ENCODE measurements at regions not wholly inside any gene's neighbourhood (a gene's known extent, or its start where the extent isn't known, plus 50 kb on each side); places are given as distances from the start of the nearest gene placed in this dataset.
A peak's percentile ranks its signal among the peaks of the same experiment; 100 is the strongest.

- DNase-seq, result no peak
Observed at GRCh38 chr20:39333211-39333610, 371.1 kb downstream of the DHX35 start.

GRCh38 chr20:39328347-39328746, 366.2 kb downstream of the DHX35 start:
- DNase-seq, result no peak

GRCh38 chr20:39326050-39326449, 363.9 kb downstream of the DHX35 start:
- no peak for DNase-seq

- DNase-seq, result no peak
Observed at GRCh38 chr20:39318911-39319310, 356.8 kb downstream of the DHX35 start.

DNA sequence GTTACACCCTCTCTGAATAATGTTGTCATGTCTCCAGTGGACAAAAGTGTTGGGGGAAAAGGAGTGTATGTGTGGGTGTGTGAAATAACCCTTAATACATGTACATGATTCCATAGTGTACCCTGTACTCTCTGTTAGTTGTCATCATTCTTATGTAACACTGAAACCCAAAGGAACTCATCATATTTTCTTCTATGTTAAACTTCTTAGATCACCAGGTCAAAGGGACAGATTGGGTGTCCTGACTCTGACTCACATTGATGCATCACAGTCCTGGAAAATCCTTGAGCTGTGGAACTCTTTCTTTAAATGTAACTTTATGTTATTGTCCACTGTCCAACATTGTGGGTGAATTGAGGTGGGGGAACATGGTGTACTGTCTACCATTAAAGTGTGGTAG, 350.5 kb downstream of the DHX35 start:
- DNase-seq, result no peak

- no peak for DNase-seq
Observed at GRCh38 chr20:39311851-39312506, 349.8 kb downstream of the DHX35 start.

- no peak for DNase-seq
Observed at GRCh38 chr20:39310363-39310995, 348.3 kb downstream of the DHX35 start.

GRCh38 chr20:39309458-39309857, 347.3 kb downstream of the DHX35 start:
- no peak for DNase-seq

GRCh38 chr20:39302312-39302711, 340.2 kb downstream of the DHX35 start:
- DNase-seq, result no peak

DNA sequence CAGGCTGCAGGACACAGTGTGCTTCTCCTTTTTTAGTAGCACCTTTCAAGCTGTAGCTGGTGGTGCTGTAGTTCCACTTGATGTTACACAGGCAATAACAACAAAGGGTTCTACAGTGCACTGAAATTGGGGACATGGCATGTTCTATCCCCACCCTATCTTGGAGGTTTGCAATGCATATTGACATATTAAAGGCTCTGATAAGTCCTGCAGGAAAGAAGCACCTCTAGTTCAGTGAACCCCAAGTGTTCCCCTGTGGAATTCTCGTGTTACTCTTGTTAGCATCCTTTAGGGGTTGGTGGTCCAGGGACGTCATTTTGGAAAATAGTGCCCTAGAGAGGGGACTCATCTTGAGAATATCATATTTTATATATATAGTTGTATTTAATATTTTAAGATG, 337.6 kb downstream of the DHX35 start:
- DNase-seq, result no peak

DNA sequence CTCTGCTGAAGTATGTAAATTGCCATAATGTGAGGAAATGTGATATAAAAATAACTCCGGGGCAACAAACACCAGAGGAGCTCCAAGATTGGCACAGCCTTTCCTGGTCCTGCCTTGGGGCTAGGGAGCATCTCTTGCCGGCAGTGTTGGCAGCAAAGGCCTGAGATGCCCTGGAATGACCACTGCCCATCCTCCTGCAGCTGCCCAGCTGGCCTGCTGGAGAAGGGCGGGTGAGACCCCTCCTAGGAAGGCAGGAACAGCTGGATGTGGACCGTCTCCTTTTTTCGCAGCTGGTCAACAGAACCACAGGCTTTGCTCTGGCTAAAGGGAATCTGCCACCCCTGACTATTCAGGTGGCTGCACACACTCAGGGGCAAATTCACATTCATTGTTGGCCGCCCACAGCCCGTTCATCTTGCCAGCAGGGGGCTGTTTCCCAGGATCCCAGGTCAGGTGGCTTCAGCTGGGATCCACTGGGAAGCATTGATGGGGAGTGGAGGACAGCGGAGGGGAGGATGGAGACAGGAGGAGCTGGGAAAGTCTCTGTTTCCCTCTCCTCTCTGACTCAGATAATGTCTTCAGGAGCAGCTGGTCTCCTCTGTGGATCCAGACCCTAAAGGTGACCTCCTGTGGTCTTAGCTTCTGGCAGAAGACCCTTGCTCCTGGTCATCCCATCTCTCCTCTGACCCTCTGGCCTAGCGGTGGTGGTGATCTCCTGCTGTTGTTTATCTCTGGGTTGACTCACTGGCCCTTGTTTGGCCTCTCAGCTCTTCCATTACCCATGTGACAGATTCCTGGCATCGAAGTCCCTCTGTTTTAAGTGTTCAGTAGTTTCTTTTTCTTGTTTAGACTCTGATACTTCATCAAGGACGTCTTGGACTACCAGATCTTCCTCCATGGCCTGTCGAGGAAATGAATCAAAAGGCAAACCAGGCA, 336.7 kb downstream of the DHX35 start:
- no peak for DNase-seq

DNA sequence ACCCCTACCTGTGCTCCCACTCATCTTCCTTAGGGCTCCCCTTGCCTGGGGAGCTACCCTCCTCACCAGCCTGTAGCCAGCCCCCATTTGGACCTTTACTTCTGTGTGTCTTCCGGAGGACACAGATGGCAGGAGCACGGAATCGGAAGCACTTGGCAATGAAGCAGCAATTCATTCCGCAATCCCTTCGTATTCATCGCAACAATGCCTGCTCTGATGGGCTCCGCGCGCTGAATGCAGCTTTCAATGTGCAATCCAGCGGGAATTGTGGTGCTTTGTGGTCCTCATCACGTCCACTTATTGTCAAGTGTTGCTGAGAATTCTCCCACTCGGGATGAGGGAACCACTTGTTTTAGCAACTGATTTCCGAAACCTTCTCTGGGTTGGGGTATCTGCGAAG, 336.0 kb downstream of the DHX35 start:
- no peak for DNase-seq

DNA sequence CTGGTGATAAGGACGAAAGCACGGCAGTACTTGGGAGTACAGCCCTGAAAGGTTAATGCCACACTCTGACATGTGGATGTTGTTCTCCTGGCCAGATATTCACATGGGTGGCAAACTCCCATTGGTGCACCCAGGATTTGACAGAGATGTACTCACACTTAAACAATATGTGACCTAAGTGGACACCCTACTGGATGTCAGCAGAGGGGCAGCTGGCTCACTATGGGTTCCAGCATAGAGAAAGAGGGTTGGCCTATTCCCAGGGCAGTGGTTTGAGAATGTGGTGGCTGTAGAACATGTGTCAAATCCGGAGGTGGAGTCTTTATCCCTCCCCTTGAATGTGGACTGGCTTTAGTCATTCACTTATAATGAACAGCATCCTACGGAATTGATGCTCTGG, 333.2 kb downstream of the DHX35 start:
- no peak for DNase-seq

- no peak for DNase-seq
Observed at GRCh38 chr20:39294137-39294725, 332.1 kb downstream of the DHX35 start.

DNA sequence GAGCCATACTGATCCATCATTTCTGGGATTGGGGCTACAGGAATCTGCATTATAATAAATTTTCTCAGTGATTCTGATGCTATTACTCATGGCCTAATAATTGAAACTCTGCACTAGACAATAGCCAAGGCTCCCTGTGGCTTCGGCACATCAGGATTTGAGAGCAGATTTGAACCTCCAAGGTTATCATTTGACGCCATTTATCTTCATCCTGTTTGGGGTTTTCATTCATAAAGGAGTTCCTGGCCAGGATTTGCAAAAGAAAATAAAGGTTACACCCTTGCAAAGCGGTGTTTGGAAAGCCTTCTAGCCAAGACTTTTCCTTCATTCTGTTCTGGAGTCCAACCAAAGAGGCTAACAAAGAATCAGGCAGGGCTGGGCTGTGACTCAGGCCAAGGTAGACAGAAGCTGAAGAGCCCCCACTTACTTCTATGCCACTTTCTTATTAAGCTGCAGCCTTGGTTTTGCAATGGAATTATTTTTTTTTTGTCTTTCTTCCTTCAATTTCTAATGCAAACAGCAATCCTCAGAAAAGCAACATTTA, 330.1 kb downstream of the DHX35 start:
- no peak for DNase-seq

DNA sequence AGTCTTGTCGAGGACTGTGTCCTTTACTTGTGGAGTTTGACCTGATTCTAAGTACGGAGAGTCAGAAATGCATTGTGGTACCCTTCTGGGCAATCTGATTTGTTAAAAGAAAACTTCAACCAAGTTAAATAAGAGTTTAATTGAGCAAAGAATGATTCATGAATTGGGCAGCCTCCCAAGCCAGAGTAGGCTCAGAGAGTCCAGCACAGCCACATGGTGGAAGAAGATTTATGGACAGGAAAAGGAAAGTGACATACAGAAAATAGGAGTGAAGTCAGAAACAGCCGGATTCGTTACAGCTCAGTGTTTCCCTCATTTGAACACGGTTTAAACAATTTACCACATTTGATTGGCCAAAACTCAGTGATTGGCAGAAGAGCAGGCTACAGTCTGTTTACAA, 329.2 kb downstream of the DHX35 start:
- no peak for DNase-seq

- DNase-seq, result no peak
Observed at GRCh38 chr20:39290575-39290974, 328.4 kb downstream of the DHX35 start.

- no peak for DNase-seq
Observed at GRCh38 chr20:39289831-39290230, 327.7 kb downstream of the DHX35 start.

GRCh38 chr20:39289316-39289715, 327.2 kb downstream of the DHX35 start:
- peak; percentile 12 for DNase-seq

DNA sequence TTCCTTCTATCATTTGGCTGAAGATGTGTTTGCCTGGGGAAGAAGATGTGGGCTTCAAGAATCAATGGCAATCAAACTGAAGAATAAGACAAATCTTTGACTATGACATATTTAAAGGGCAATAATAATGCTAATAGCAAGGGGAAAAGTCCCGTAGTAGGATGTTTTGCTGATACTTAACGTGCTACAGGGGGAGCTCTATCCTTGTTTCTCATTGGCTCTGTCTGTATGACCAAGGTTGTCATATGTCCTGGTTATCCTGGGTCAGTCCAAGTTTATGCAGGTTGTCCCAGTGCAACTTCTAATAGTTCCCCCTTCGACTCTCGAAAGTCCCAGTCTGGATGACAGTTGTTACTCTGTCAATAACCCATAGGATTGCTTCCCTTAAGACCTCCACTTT, 321.3 kb downstream of the DHX35 start:
- no peak for DNase-seq

DNA sequence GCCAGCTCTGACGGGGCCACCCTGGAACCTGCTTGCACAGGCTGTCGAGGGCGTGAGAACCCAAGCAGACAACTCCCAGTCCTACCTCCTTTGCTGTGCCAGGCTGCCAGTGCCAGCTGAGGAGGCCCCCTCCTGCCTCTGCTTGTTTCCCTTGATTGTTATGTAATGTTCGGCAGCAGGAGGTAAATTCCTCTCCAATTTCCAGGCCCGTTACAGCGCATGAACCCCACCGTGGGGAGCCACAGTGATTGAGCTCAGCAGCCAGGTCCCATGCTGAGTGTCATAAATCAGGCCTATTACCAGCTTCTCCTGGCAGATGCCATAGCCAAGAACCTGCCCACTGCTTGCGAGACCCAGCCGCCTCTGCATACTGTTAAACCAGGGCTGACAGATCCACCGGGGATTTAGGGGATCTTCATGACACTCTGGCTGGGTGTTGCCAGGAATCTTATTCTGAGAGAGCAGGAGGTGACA, 320.5 kb downstream of the DHX35 start:
- DNase-seq, result peak; percentile 96

DNA sequence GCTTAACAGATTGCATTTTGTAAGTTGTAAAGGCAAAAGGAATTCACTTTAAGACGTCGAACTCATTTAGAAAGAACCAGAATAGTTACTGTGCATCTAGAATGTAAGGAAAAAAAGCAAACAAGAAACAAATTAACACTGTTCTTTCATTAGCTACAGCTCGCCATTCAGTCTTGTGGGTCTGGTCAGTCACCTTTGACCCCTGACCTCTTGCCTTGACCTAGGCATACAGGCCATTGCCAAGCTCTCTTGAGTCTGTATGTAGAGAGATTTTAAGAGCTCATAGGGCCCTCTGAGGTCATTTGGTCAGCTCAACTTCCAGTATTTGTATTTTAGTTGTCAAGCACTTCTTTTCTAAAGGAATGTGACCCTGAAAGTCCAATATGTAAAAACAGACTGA, 318.7 kb downstream of the DHX35 start:
- DNase-seq, result no peak

DNA sequence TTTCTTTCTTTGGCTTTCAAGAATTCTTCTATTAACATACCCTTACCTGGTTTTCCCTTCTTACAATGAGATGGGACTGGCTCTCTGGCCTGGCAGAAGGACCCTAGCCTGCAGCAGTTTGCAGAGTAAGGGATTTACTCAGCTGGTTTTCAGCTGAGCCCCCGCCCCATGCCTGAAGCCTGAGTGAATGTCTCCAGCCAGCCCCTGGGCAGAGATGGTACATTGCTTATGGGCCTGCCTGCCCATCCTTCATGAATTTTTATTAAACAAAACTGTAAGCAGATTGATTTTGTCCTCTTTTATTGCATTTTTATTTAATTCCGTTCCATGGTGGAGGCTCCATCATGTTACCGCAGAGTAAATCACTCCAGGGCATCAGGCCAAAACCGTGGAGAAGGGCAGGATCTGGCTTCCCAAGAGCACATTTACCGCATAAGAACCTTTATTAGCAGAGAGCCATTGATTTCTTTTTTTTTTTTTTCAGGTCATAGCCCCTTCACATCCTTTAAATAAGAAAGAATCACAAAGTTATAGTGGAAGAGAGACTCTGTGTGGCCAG, 316.2 kb downstream of the DHX35 start:
- DNase-seq, result no peak
